ENCODE measurements at regions not wholly inside any gene's neighbourhood (a gene's known extent, or its start where the extent isn't known, plus 50 kb on each side); places are given as distances from the start of the nearest gene placed in this dataset.

- H3K27ac ChIP-seq = no peak overlapping the region
- H3K4me3 ChIP-seq = no peak overlapping the region
- no peak for DNase-seq (ENCODE audit: low read depth in 1 of 2, low spot score in 2 of 2)
- no peaks in the 10 kb centered on the region for H3K36me3 ChIP-seq
- no peaks in the 10 kb centered on the region for H3K9me3 ChIP-seq (replicated peaks)
- H3K4me1 ChIP-seq (replicated peaks) = no peaks in the 10 kb centered on the region
- no peaks in the 10 kb centered on the region for H3K27me3 ChIP-seq (replicated peaks)
These were observed 517.8 kb downstream of the C12orf50 start for GRCh38 chr12:87511371-87511770.

GRCh38 chr12:87509237-87509820 lies 519.9 kb downstream of the C12orf50 start:
- DNase-seq (ENCODE audit: low read depth in 1 of 2, low spot score in 2 of 2) = no peak
- Histone ChIP-seq H3K9me3 (replicated peaks) (no peaks in the 10 kb centered on the region), H3K27ac (no peak overlapping the region), H3K4me1 (replicated peaks) (no peaks in the 10 kb centered on the region), H3K4me3 (no peak overlapping the region), H3K36me3 (no peaks in the 10 kb centered on the region), H3K27me3 (replicated peaks) (no peaks in the 10 kb centered on the region)

DNA sequence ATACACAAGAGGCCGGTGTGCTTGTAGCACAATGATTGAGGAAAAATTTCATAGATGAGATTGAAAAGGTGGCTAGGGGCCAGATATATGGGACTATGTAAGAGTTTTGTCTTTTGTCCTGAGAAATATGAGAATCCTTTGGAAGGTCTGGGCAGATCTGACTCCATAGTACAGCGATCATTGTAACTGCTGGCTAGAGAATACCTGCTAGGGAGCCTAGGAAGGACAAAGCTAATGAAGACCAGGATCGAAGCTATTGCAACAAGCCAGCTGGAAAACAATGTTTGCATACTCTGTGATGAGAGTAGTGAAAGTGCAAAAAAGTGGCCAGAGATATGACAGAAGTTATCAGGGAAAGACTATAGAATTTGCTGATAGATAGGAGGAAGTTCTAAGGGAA lies 537.6 kb downstream of the C12orf50 start:
- H3K9me3 ChIP-seq (replicated peaks) = no peaks in the 10 kb centered on the region
- H3K27ac ChIP-seq = no peak overlapping the region
- H3K27me3 ChIP-seq (replicated peaks) = no peaks in the 10 kb centered on the region
- H3K4me1 ChIP-seq (replicated peaks) = no peaks in the 10 kb centered on the region
- H3K36me3 ChIP-seq = no peaks in the 10 kb centered on the region
- no peak for DNase-seq (ENCODE audit: low read depth in 1 of 2, low spot score in 2 of 2)
- no peak overlapping the region for H3K4me3 ChIP-seq

DNA sequence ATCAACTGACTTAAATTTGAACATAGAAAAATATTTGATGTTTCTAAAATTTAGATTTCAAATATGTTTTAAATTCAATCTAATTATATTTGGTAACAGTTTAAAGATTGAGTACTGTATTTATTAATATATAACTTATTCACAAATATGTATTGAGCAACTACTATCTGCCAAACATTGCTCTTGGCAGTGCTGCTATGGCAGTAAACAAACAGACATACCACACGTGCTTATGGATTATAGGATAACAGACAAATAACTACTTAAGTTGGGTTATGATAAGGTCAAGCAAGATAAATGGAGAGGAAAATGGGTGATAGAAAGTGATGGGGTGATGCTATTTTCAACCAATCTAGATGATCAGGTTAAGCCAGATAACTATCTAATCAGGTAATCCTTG lies 538.1 kb downstream of the C12orf50 start:
- no peak overlapping the region for H3K27ac ChIP-seq
- H3K36me3 ChIP-seq = no peaks in the 10 kb centered on the region
- no peaks in the 10 kb centered on the region for H3K4me1 ChIP-seq (replicated peaks)
- H3K27me3 ChIP-seq (replicated peaks) = no peaks in the 10 kb centered on the region
- H3K4me3 ChIP-seq = no peak overlapping the region
- DNase-seq (ENCODE audit: low read depth in 1 of 2, low spot score in 2 of 2) = no peak
- H3K9me3 ChIP-seq (replicated peaks) = no peaks in the 10 kb centered on the region

GRCh38 chr12:87469295-87469694 lies 559.9 kb downstream of the C12orf50 start:
- no peaks in the 10 kb centered on the region for H3K36me3 ChIP-seq
- no peaks in the 10 kb centered on the region for H3K4me1 ChIP-seq (replicated peaks)
- no peak overlapping the region for H3K27ac ChIP-seq
- no peaks in the 10 kb centered on the region for H3K27me3 ChIP-seq (replicated peaks)
- H3K9me3 ChIP-seq (replicated peaks) = no peaks in the 10 kb centered on the region
- H3K4me3 ChIP-seq = no peak overlapping the region
- no peak for DNase-seq (ENCODE audit: low read depth in 1 of 2, low spot score in 2 of 2)

DNA sequence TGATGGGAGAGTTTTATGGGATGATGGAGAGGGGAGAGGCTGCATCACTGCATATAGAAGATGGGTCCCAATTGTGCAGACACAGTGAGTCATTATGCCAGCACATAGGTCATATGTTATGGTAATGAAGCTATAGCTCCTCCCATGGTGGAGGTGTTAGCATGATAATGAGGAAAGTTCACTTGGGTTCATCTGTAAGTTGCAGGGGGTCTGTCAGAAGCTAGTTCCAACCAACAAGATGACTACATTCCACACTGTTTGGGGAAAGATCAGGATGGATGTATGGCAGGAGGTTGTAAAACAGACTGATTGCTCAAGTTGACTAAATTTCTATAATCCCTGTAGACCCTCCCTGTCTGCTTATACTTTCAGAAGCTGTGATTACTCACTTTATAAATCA lies 561.3 kb downstream of the C12orf50 start:
- DNase-seq (ENCODE audit: low read depth in 1 of 2, low spot score in 2 of 2) = no peak
- Histone ChIP-seq H3K4me1 (replicated peaks) (no peaks in the 10 kb centered on the region), H3K27ac (no peak overlapping the region), H3K36me3 (no peaks in the 10 kb centered on the region), H3K4me3 (no peak overlapping the region), H3K9me3 (replicated peaks) (no peaks in the 10 kb centered on the region; the same call in 1 of the 2 replicates), H3K27me3 (replicated peaks) (no peaks in the 10 kb centered on the region)

- no peak overlapping the region for H3K27ac ChIP-seq
- no peaks in the 10 kb centered on the region for H3K4me1 ChIP-seq (replicated peaks)
- DNase-seq (ENCODE audit: low read depth in 1 of 2, low spot score in 2 of 2) = no peak
- H3K27me3 ChIP-seq (replicated peaks) = no peaks in the 10 kb centered on the region
- H3K4me3 ChIP-seq = no peak overlapping the region
- H3K36me3 ChIP-seq = no peaks in the 10 kb centered on the region
- H3K9me3 ChIP-seq (replicated peaks) = no peaks in the 10 kb centered on the region; the same call in 1 of the 2 replicates
These were observed 564.6 kb downstream of the C12orf50 start for GRCh38 chr12:87464565-87464964.

DNA sequence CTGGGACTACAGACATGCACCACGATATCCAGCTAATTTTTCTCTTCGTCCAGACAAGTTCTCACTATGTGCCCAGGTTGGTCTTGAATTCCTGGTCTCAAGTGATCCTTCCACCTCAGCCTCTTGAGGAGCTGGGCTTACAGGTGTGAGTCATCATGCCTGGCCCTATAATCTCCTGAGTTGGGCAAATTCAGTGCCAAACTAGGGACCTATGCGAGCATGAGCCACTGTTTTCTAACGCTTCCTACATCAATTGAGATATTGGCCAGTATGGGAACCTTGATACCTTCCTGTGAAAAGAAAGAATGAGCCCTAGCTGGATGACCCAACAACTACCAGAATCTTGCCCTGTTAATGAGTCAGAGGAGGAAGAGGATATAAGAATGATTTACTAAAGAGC lies 585.2 kb downstream of the C12orf50 start:
- no peaks in the 10 kb centered on the region for H3K27me3 ChIP-seq (replicated peaks)

GRCh38 chr12:87441511-87441910 lies 587.7 kb downstream of the C12orf50 start:
- Histone ChIP-seq H3K27me3 (replicated peaks) (no peaks in the 10 kb centered on the region), H3K4me3 (no peak overlapping the region), H3K36me3 (no peaks in the 10 kb centered on the region), H3K9me3 (replicated peaks) (no peaks in the 10 kb centered on the region; the same call in 1 of the 2 replicates), H3K27ac (no peak overlapping the region), H3K4me1 (replicated peaks) (no peaks in the 10 kb centered on the region)
- no peak for DNase-seq (ENCODE audit: low read depth in 1 of 2, low spot score in 2 of 2)

More for the DNA sequence above, 585.2 kb downstream of the C12orf50 start:
- Histone ChIP-seq H3K4me3 (no peak overlapping the region), H3K4me1 (replicated peaks) (no peaks in the 10 kb centered on the region), H3K27ac (no peak overlapping the region), H3K9me3 (replicated peaks) (no peaks in the 10 kb centered on the region), H3K36me3 (no peaks in the 10 kb centered on the region)
- DNase-seq (ENCODE audit: low read depth in 1 of 2, low spot score in 2 of 2) = no peak

- H3K4me1 ChIP-seq (replicated peaks) = no peaks in the 10 kb centered on the region
- H3K27ac ChIP-seq = no peak overlapping the region
- H3K27me3 ChIP-seq (replicated peaks) = no peaks in the 10 kb centered on the region
- H3K36me3 ChIP-seq = no peaks in the 10 kb centered on the region
- H3K4me3 ChIP-seq = no peak overlapping the region
- no peaks in the 10 kb centered on the region; the same call in 1 of the 2 replicates for H3K9me3 ChIP-seq (replicated peaks)
- DNase-seq (ENCODE audit: low read depth in 1 of 2, low spot score in 2 of 2) = no peak
These were observed 589.0 kb downstream of the C12orf50 start for GRCh38 chr12:87439990-87440827.

DNA sequence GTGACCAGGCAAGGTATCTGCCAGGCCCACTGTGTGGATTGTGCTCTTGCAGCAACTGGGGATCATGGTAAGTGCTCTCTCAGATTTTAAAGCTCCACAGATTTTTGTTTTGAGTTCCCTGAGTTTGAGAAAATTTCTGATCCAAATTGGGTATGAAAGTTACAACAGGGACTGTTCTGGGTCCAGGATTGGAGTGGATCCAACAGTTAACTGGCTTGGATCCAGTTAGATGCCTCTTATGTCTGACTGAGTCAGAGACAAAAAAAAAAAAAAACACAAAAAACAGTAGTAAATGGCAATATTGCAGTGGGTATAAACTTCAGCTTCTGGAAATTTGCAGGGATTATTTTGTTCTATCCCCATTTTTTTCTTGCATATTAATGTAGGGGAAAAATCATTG lies 598.8 kb downstream of the C12orf50 start:
- H3K4me1 ChIP-seq (replicated peaks) = no peaks in the 10 kb centered on the region
- no peaks in the 10 kb centered on the region for H3K27me3 ChIP-seq (replicated peaks)
- H3K4me3 ChIP-seq = no peak overlapping the region
- no peaks in the 10 kb centered on the region for H3K36me3 ChIP-seq
- H3K9me3 ChIP-seq (replicated peaks) = no peaks in the 10 kb centered on the region; the same call in 1 of the 2 replicates
- no peak for DNase-seq (ENCODE audit: low read depth in 1 of 2, low spot score in 2 of 2)
- no peak overlapping the region for H3K27ac ChIP-seq

GRCh38 chr12:87428701-87429277 lies 600.4 kb downstream of the C12orf50 start:
- no peak overlapping the region for H3K4me3 ChIP-seq
- H3K36me3 ChIP-seq = no peaks in the 10 kb centered on the region
- H3K4me1 ChIP-seq (replicated peaks) = no peaks in the 10 kb centered on the region
- H3K9me3 ChIP-seq (replicated peaks) = no peaks in the 10 kb centered on the region; the same call in 1 of the 2 replicates
- no peak overlapping the region for H3K27ac ChIP-seq
- H3K27me3 ChIP-seq (replicated peaks) = no peaks in the 10 kb centered on the region
- no peak for DNase-seq (ENCODE audit: low read depth in 1 of 2, low spot score in 2 of 2)

- Histone ChIP-seq H3K9me3 (replicated peaks) (no peaks in the 10 kb centered on the region; the same call in 1 of the 2 replicates), H3K4me1 (replicated peaks) (no peaks in the 10 kb centered on the region), H3K36me3 (no peaks in the 10 kb centered on the region), H3K4me3 (no peak overlapping the region), H3K27ac (no peak overlapping the region), H3K27me3 (replicated peaks) (no peaks in the 10 kb centered on the region)
- no peak for DNase-seq (ENCODE audit: low read depth in 1 of 2, low spot score in 2 of 2)
These were observed 601.4 kb downstream of the C12orf50 start for GRCh38 chr12:87427770-87428169.

GRCh38 chr12:87425942-87426554 lies 603.2 kb downstream of the C12orf50 start:
- no peaks in the 10 kb centered on the region for H3K36me3 ChIP-seq
- no peak for DNase-seq (ENCODE audit: low read depth in 1 of 2, low spot score in 2 of 2)
- H3K27me3 ChIP-seq (replicated peaks) = no peaks in the 10 kb centered on the region
- H3K9me3 ChIP-seq (replicated peaks) = no peaks in the 10 kb centered on the region; the same call in 1 of the 2 replicates
- no peak overlapping the region for H3K27ac ChIP-seq
- no peak overlapping the region for H3K4me3 ChIP-seq
- no peaks in the 10 kb centered on the region for H3K4me1 ChIP-seq (replicated peaks)

All from SJSA1 (cell line).